Nephron (organoid): ENCODE measurements at regions not wholly inside any gene's neighbourhood (a gene's known extent, or its start where the extent isn't known, plus 50 kb on each side); places are given as distances from the start of the nearest gene placed in this dataset.

Experiments
- H3K27ac Mint-ChIP-seq, 3 experiments: 2 replicates each; pipeline ENCODE4 v1.8.0; 2020; ENCODE audit warnings: mixed read lengths in 3 of 3, mild to moderate bottlenecking in 2 of 3, moderate library complexity in 1 of 3
- H3K27me3 Mint-ChIP-seq: 2 replicates; pipeline ENCODE4 v1.8.0; 2021; ENCODE audit warnings: low read depth, mild to moderate bottlenecking, moderate library complexity, mixed read lengths
- H3K36me3 Mint-ChIP-seq: 2 replicates; pipeline ENCODE4 v1.8.0; 2020; ENCODE audit warnings: low read depth, mixed read lengths
- H3K4me1 Mint-ChIP-seq: 2 replicates; pipeline ENCODE4 v1.8.0; 2020; ENCODE audit warnings: mixed read lengths
- H3K4me3 Mint-ChIP-seq, 3 experiments: 2 replicates each; pipeline ENCODE4 v1.8.0; 2020; ENCODE audit warnings: mild to moderate bottlenecking in 3 of 3, mixed read lengths in 3 of 3, moderate library complexity in 2 of 3
- H3K9me3 Mint-ChIP-seq: 2 replicates; pipeline ENCODE4 v1.8.0; 2020; ENCODE audit warnings: mixed read lengths
- CTCF ChIP-seq, 3 experiments: fragments of 200-600 bp; sonication (generic); IDR thresholded peaks; one replicate each; pipeline ENCODE4 v1.5.0; 2021; ENCODE audit warnings: antibody characterized with exemption in 3 of 3; ENCODE audit not compliant: unreplicated experiment in 3 of 3

GRCh38 chr2:185132501-185133041 lies 534.2 kb downstream of the ZNF804A start:
- Mint-ChIP-seq H3K27me3 (no peaks in the 10 kb centered on the region), H3K9me3 (no peaks in the 10 kb centered on the region), H3K4me3 (no peak overlapping the region), H3K27ac (no peak overlapping the region), H3K36me3 (no peaks in the 10 kb centered on the region), H3K4me1 (peaks cover 7% of the 10 kb centered on the region)
- TF ChIP-seq CTCF (IDR thresholded peaks at IDR 0.05; ENCODE audit: unreplicated experiment in 3 of 3), result no peak

GRCh38 chr2:185137700-185138099 lies 539.4 kb downstream of the ZNF804A start:
- Mint-ChIP-seq H3K27ac (no peak overlapping the region), H3K36me3 (no peaks in the 10 kb centered on the region), H3K9me3 (peaks cover 3% of the 10 kb centered on the region), H3K27me3 (no peaks in the 10 kb centered on the region), H3K4me1 (no peaks in the 10 kb centered on the region), H3K4me3 (no peak overlapping the region)
- no peak for TF ChIP-seq CTCF (IDR thresholded peaks at IDR 0.05; ENCODE audit: unreplicated experiment in 3 of 3)

- Mint-ChIP-seq H3K36me3 (no peaks in the 10 kb centered on the region), H3K9me3 (peaks cover 3% of the 10 kb centered on the region), H3K4me1 (peaks cover 5% of the 10 kb centered on the region), H3K27ac (no peak overlapping the region), H3K4me3 (no peak overlapping the region), H3K27me3 (no peaks in the 10 kb centered on the region)
- TF ChIP-seq CTCF (IDR thresholded peaks at IDR 0.05; ENCODE audit: unreplicated experiment in 3 of 3), result no peak
Observed at GRCh38 chr2:185142677-185143076, 544.3 kb downstream of the ZNF804A start.

GRCh38 chr2:185144159-185144919 lies 546.0 kb downstream of the ZNF804A start:
- Mint-ChIP-seq H3K27me3 (no peaks in the 10 kb centered on the region), H3K27ac (no peak overlapping the region), H3K4me3 (no peak overlapping the region), H3K9me3 (peaks cover 3% of the 10 kb centered on the region), H3K36me3 (no peaks in the 10 kb centered on the region), H3K4me1 (peaks cover 5% of the 10 kb centered on the region)
- TF ChIP-seq CTCF (IDR thresholded peaks at IDR 0.05; ENCODE audit: unreplicated experiment in 3 of 3), result no peak

GRCh38 chr2:185145316-185146121 lies 547.2 kb downstream of the ZNF804A start:
- H3K4me3 Mint-ChIP-seq, result no peak overlapping the region
- no peaks in the 10 kb centered on the region for H3K36me3 Mint-ChIP-seq
- H3K27me3 Mint-ChIP-seq, result no peaks in the 10 kb centered on the region
- no peak for TF ChIP-seq CTCF (IDR thresholded peaks at IDR 0.05; ENCODE audit: unreplicated experiment in 3 of 3)
- H3K27ac Mint-ChIP-seq, result no peak overlapping the region
- H3K9me3 Mint-ChIP-seq, result peaks cover 3% of the 10 kb centered on the region
- H3K4me1 Mint-ChIP-seq, result peaks cover 5% of the 10 kb centered on the region
